SU-DHL-6 (cell line): ENCODE measurements at regions not wholly inside any gene's neighbourhood (a gene's known extent, or its start where the extent isn't known, plus 50 kb on each side); places are given as distances from the start of the nearest gene placed in this dataset.

Experiments used
- H2AFZ ChIP-seq: fragments of 200-600 bp; sonication (generic); 2 replicates; pipeline ENCODE4 v1.6.1; 2014; ENCODE audit warnings: low read depth, mild to moderate bottlenecking, moderate library complexity, mixed read lengths, antibody characterized with exemption, low read length; ENCODE audit not compliant: severe bottlenecking
- H3F3A ChIP-seq: fragments of 200-600 bp; shearing (Covaris generic); 2 replicates; pipeline ENCODE4 v1.6.0; 2016; ENCODE audit warnings: antibody characterized with exemption, mild to moderate bottlenecking; ENCODE audit not compliant: insufficient read depth
- H3K27ac ChIP-seq: fragments of 200-600 bp; sonication (generic); 2 replicates; pipeline ENCODE4 v1.5.1; 2016; ENCODE audit warnings: low read depth, mild to moderate bottlenecking, low read length, moderate library complexity, mixed read lengths
- H3K27me3 ChIP-seq: fragments of 200-600 bp; sonication (generic), shearing (Covaris generic); 2 replicates; pipeline ENCODE4 v1.6.0; 2014; ENCODE audit warnings: mild to moderate bottlenecking, low read length
- H3K36me3 ChIP-seq: fragments of 200-600 bp; sonication (generic); 2 replicates; pipeline ENCODE4 v1.6.1; 2014; ENCODE audit warnings: mild to moderate bottlenecking, low read length, mixed read lengths
- H3K4me2 ChIP-seq: fragments of 300-600, 200-600 bp; shearing (Covaris generic), sonication (generic); 2 replicates; pipeline ENCODE4 v1.6.0; 2014; ENCODE audit warnings: low read length, low read depth, mild to moderate bottlenecking; ENCODE audit not compliant: poor library complexity, severe bottlenecking
- H3K4me3 ChIP-seq: fragments of 200-600 bp; sonication (generic); 2 replicates; pipeline ENCODE4 v1.5.1; 2014; ENCODE audit warnings: antibody characterized with exemption, low read length, mild to moderate bottlenecking, mixed read lengths; ENCODE audit not compliant: insufficient read depth, poor library complexity, severe bottlenecking
- H3K79me2 ChIP-seq: fragments of 200-600 bp; sonication (generic); 2 replicates; pipeline ENCODE4 v1.6.1; 2014; ENCODE audit warnings: mild to moderate bottlenecking, low read length, moderate library complexity; ENCODE audit not compliant: insufficient read depth
- H3K9ac ChIP-seq: fragments of 200-600 bp; sonication (generic); 2 replicates; pipeline ENCODE4 v1.7.0; 2014; ENCODE audit warnings: mild to moderate bottlenecking, low read length
- H3K9me2 ChIP-seq: fragments of 200-600 bp; sonication (generic); replicated peaks from 2 replicates; pipeline ENCODE4 v1.6.1; 2014; ENCODE audit warnings: low read length; ENCODE audit not compliant: insufficient read depth
- H3K9me3 ChIP-seq: fragments of 200-600 bp; sonication (generic); 2 replicates; pipeline ENCODE4 v1.6.1; 2014; ENCODE audit warnings: low read length, mixed read lengths; ENCODE audit not compliant: insufficient read depth
- H4K20me1 ChIP-seq: fragments of 200-600 bp; sonication (generic); 2 replicates; pipeline ENCODE4 v1.6.1; 2014; ENCODE audit warnings: low read depth, mild to moderate bottlenecking, antibody characterized with exemption, low read length, moderate library complexity, mixed read lengths
- EZH2phosphoT487 ChIP-seq: fragments of 200-600 bp; sonication (generic), shearing (Covaris generic); conservative IDR thresholded peaks from 2 replicates; pipeline ENCODE4 v1.6.1; 2018; ENCODE audit warnings: mild to moderate bottlenecking, antibody characterized with exemption, low read length, moderate library complexity, mixed read lengths
- TF ChIP-seq, protein P1 (sequence below): fragments of 200-600 bp; sonication (generic); IDR thresholded peaks from one replicate; pipeline ENCODE4 v1.5.1; 2017; ENCODE audit warnings: antibody characterized with exemption, mild to moderate bottlenecking, low read length, moderate library complexity; ENCODE audit not compliant: insufficient read depth, poor library complexity, severe bottlenecking

DNA sequence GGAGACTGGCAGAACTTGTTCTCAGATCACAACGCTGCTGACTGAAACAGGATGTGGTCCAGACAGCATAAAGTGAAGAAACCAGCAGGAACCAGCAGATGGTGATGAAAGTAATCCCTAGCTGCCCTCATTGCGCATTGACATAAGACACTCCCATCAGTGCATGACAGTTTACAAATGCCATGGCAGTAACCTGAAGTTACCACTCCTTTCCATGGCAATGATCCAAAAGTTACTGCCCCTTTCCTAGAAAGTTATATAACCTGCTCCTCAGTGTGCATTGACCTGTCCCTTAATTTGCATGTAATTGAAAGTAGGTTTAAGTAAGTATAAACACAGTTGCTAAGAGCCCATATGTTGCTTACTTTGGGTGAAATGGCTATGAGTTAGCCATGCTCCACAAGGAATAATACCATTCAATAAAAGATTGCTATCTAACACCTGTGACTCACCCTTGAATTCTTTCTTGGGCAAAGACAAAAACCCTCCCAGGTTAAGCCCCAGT, 149.1 kb upstream of the CD96 start:
- H3K27ac ChIP-seq, result no peak overlapping the region
- no peak overlapping the region for H3K4me2 ChIP-seq
- H4K20me1 ChIP-seq, result no peaks in the 10 kb centered on the region
- peaks cover 7% of the 10 kb centered on the region; the same call in 1 of the 2 replicates for H3K9me3 ChIP-seq
- no peaks in the 10 kb centered on the region for H3F3A ChIP-seq
- H3K4me3 ChIP-seq, result no peak overlapping the region
- H3K79me2 ChIP-seq, result no peaks in the 10 kb centered on the region
- H3K27me3 ChIP-seq, result no peaks in the 10 kb centered on the region
- TF ChIP-seq EZH2phosphoT487, result no peak
- TF ChIP-seq, protein P1, sequence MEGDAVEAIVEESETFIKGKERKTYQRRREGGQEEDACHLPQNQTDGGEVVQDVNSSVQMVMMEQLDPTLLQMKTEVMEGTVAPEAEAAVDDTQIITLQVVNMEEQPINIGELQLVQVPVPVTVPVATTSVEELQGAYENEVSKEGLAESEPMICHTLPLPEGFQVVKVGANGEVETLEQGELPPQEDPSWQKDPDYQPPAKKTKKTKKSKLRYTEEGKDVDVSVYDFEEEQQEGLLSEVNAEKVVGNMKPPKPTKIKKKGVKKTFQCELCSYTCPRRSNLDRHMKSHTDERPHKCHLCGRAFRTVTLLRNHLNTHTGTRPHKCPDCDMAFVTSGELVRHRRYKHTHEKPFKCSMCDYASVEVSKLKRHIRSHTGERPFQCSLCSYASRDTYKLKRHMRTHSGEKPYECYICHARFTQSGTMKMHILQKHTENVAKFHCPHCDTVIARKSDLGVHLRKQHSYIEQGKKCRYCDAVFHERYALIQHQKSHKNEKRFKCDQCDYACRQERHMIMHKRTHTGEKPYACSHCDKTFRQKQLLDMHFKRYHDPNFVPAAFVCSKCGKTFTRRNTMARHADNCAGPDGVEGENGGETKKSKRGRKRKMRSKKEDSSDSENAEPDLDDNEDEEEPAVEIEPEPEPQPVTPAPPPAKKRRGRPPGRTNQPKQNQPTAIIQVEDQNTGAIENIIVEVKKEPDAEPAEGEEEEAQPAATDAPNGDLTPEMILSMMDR, result no peak
- no peaks in the 10 kb centered on the region for H3K36me3 ChIP-seq
- no peak overlapping the region for H2AFZ ChIP-seq
- 0 out of 2 replicates have a peak, but pooled peaks cover 3% of the 10 kb centered on the region for H3K9me2 ChIP-seq
- no peak overlapping the region for H3K9ac ChIP-seq

DNA sequence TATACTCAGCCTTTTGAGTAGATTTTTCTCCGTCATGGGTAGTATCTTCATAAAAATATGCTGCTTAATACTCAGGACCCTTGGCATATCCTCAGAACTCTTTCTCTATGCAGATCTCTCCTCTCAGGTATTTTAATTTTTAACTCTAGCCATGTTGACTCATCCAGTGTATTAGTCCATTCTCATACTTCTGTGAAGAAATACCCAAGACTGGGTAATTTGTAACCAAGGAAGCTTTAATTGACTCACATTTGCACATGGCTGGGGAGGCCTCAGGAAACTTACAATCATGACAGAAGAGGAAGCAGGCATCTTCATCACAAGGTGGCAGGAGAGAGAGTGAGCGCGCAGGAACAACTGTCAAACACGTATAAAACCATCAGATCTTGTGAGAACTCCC, 129.3 kb upstream of the CD96 start:
- Histone ChIP-seq H3K27me3 (no peaks in the 10 kb centered on the region), H4K20me1 (no peaks in the 10 kb centered on the region), H3K36me3 (no peaks in the 10 kb centered on the region)

DNA sequence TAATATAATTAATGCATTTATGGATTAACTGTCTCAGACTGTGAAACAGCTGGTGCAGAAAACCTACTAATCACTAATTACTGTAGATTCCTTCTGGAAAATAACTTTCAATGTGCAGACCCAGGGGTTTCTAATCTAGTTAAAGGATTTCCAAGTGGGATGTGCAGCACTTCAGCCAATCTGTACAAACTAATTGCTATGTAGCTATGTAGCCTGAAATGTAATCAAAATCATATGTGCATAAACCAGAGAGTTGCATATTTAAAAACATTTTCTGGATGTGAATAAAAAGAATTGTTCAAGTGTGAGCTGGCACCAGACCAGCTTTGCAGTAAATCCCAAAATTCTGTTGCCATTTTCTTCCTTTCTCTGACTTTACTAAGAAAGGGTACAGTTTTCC, 127.5 kb upstream of the CD96 start:
- Histone ChIP-seq H3K9me3 (no peaks in the 10 kb centered on the region), H3K36me3 (no peaks in the 10 kb centered on the region), H3K9ac (no peak overlapping the region), H3K79me2 (no peaks in the 10 kb centered on the region), H3K9me2 (no peaks in the 10 kb centered on the region), H3F3A (no peaks in the 10 kb centered on the region), H3K27me3 (no peaks in the 10 kb centered on the region), H2AFZ (no peak overlapping the region), H4K20me1 (no peaks in the 10 kb centered on the region), H3K4me2 (no peak overlapping the region), H3K27ac (no peak overlapping the region), H3K4me3 (no peak overlapping the region)
- TF ChIP-seq EZH2phosphoT487, result no peak
- TF ChIP-seq, protein P1, result no peak

More for the DNA sequence above, 129.3 kb upstream of the CD96 start:
- no peak overlapping the region for H3K27ac ChIP-seq
- H2AFZ ChIP-seq, result no peak overlapping the region
- TF ChIP-seq, protein P1, result no peak
- TF ChIP-seq EZH2phosphoT487, result no peak
- H3K4me3 ChIP-seq, result no peak overlapping the region
- no peaks in the 10 kb centered on the region for H3F3A ChIP-seq
- H3K79me2 ChIP-seq, result no peaks in the 10 kb centered on the region
- no peak overlapping the region for H3K9ac ChIP-seq
- H3K4me2 ChIP-seq, result no peak overlapping the region
- H3K9me2 ChIP-seq, result no peaks in the 10 kb centered on the region
- no peaks in the 10 kb centered on the region for H3K9me3 ChIP-seq
